ENCODE measurements at regions not wholly inside any gene's neighbourhood (a gene's known extent, or its start where the extent isn't known, plus 50 kb on each side); places are given as distances from the start of the nearest gene placed in this dataset.

GRCh38 chr1:199867601-199868000 lies 159.9 kb upstream of the NR5A2 start:
- TF ChIP-seq, protein P1, sequence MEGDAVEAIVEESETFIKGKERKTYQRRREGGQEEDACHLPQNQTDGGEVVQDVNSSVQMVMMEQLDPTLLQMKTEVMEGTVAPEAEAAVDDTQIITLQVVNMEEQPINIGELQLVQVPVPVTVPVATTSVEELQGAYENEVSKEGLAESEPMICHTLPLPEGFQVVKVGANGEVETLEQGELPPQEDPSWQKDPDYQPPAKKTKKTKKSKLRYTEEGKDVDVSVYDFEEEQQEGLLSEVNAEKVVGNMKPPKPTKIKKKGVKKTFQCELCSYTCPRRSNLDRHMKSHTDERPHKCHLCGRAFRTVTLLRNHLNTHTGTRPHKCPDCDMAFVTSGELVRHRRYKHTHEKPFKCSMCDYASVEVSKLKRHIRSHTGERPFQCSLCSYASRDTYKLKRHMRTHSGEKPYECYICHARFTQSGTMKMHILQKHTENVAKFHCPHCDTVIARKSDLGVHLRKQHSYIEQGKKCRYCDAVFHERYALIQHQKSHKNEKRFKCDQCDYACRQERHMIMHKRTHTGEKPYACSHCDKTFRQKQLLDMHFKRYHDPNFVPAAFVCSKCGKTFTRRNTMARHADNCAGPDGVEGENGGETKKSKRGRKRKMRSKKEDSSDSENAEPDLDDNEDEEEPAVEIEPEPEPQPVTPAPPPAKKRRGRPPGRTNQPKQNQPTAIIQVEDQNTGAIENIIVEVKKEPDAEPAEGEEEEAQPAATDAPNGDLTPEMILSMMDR (IDR thresholded peaks at IDR 0.05) = no peak
- TF ChIP-seq POLR2A (IDR thresholded peaks at IDR 0.05) = no peak
